LNCAP (cell line): ENCODE measurements at regions not wholly inside any gene's neighbourhood (a gene's known extent, or its start where the extent isn't known, plus 50 kb on each side); places are given as distances from the start of the nearest gene placed in this dataset.

Source experiments
- CTCF ChIP-seq: fragments of 450-650 bp; IDR thresholded peaks from 2 replicates; pipeline ENCODE4 v1.5.1; 2017; ENCODE audit warnings: mild to moderate bottlenecking

DNA sequence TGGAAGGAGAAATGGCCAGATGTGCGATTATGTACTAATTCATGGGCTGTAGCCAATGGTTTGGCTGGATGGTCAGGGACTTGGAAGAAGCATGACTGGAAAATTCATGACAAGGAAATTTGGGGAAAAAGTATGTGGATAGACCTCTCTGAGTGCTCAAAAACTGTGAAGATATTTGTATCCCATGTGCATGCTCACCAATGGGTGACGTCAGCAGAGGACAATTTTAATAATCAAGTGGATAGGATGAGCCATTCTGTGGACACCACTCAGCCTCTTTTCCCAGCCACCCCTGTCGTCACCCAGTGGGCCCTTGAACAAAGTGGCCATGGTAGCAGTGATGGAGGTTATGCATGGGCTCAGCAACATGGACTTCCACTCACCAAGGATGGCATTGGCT, 490.9 kb upstream of the CBLB start:
- no peak for TF ChIP-seq CTCF

GRCh38 chr3:106364477-106364876, 495.7 kb upstream of the CBLB start:
- TF ChIP-seq CTCF: no peak

GRCh38 chr3:106365061-106365691, 496.4 kb upstream of the CBLB start:
- TF ChIP-seq CTCF: no peak

GRCh38 chr3:106366352-106366751, 497.5 kb upstream of the CBLB start:
- TF ChIP-seq CTCF: no peak

GRCh38 chr3:106367496-106367895, 498.7 kb upstream of the CBLB start:
- TF ChIP-seq CTCF: no peak

DNA sequence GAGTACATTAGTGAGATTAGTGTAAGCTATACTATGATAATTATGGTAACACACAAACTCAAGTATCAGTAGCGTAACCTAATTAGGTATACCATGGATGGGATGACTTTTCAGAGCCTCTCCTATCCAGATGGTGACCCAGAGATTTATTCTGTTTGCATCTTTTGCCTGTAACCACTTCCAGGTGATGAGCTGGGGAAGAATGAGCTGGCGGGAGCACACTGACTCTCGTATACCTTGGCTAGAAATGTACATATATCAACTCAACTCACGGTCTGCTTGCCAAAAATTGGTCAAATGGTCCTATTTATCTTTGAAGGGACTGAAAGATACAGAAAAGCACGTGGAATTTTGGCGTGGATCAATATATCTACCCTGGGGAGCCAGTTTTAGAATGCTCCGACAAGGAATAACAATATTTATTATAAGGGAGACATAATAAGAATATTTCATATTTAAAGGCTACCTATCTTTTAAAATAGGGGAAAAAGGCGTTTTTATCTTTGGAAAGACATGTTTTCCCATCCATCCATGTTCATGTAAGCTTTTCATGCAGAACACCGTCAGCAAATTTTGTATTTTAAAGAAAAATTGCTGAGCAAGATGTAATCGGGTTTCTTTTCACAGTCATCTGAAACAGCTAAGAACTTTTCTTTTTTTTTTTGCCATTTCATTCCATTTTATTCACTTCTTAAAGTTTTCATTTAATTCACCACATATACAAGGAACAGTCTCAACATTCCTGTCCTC, 502.6 kb upstream of the CBLB start:
- TF ChIP-seq CTCF: no peak

GRCh38 chr3:106371971-106372805, 503.4 kb upstream of the CBLB start:
- no peak for TF ChIP-seq CTCF
